ENCODE measurements at regions not wholly inside any gene's neighbourhood (a gene's known extent, or its start where the extent isn't known, plus 50 kb on each side); places are given as distances from the start of the nearest gene placed in this dataset.
"Not testable (repeated sequence)": the region's sequence is repeated elsewhere in the genome, so short reads cannot be mapped to it uniquely, and the experiment has no call there.

DNA sequence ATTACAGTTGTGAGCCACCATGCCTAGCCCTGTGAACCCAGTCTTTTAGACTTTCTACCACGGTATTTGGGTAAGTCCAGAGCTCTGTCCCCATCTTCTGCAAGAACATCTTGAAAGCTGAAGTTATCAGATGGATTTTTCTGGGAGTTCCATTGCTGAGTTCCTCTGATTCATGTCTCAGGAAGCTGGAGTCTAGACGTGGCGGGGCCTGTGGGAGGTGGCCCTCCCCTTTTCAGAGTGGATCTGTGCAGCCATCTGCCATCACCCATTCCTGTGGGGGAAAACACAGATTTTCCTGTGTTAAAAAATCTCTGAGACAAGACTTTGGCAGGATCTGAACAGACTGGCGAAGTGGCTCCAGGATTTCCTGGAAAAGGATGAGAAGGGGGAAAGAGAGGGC, 234.3 kb downstream of the NPIPA7 start:
- not testable (repeated sequence) for H3K4me3 Mint-ChIP-seq; H3K4me1 Mint-ChIP-seq; H3K27ac Mint-ChIP-seq; H3K27me3 Mint-ChIP-seq; ATAC-seq (ENCODE audit: low read depth in 2 of 2); DNase-seq; H3K36me3 Mint-ChIP-seq; H3K9me3 Mint-ChIP-seq

DNA sequence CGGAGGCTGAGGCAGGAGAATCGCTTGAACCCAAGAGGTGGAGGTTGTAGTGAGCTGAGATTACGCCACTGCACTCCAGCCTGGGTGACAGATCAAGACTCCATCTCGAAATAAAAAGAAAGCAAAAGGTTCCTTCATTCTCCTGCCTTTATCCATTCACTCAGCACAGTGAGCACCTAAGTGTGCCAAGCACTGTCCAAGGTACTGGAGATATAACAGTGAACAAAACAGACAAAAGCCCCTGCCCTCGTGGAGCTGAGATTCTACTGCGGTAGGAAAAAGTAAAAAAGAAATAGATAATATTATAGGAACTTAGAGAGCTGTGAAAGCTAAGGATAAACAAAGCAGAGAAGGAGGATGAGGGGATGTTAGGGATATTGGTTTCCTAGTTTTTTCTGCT, 235.5 kb downstream of the NPIPA7 start:
- not testable (repeated sequence) for H3K27me3 Mint-ChIP-seq; H3K4me3 Mint-ChIP-seq; DNase-seq; ATAC-seq (ENCODE audit: low read depth in 2 of 2); H3K4me1 Mint-ChIP-seq; H3K27ac Mint-ChIP-seq; H3K9me3 Mint-ChIP-seq; H3K36me3 Mint-ChIP-seq

DNA sequence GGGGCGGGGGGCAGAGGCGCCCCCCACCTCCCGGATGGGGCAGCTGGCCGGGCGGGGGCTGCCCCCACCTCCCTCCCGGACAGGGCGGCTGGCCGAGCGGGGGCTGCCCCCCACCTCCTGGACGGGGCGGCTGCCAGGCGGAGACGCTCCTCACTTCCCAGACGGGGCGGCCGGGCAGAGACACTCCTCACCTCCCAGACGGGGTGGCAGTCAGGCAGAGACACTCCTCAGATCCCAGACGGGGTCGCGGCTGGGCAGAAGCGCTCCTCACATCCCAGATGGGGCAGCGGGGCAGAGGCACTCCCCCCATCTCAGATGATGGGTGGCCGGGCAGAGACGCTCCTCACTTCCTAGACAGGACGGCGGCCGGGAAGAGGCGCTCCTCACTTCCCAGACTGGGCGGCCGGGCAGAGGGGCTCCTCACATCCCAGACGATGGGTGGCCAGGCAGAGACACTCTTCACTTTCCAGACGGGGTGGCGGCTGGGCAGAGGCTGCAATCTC, 240.1 kb downstream of the NPIPA7 start:
- not testable (repeated sequence) for DNase-seq; H3K4me1 Mint-ChIP-seq; H3K9me3 Mint-ChIP-seq; H3K4me3 Mint-ChIP-seq; ATAC-seq (ENCODE audit: low read depth in 2 of 2); H3K36me3 Mint-ChIP-seq; H3K27ac Mint-ChIP-seq; H3K27me3 Mint-ChIP-seq

DNA sequence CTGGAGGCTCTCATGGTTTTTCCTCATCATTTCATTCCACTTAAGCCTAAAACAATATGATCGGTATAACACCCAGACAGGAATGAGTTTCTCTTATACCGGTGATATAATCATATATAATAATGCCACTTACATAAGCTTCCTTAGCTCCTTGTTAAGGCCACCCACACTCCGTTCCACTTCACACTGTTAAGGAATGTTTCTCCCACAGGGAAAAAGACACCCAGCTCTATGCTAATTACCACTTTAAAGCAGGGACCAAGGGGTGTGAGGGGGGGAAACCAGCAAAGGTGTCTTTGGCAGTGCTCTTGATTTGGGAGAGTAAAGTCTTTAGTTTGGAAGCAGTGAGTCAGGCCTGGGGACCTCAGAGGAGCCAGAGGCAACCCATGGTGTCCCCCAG, 245.4 kb downstream of the NPIPA7 start:
- H3K27ac Mint-ChIP-seq; ATAC-seq (ENCODE audit: low read depth in 2 of 2); H3K4me3 Mint-ChIP-seq; H3K4me1 Mint-ChIP-seq; H3K9me3 Mint-ChIP-seq; DNase-seq; H3K36me3 Mint-ChIP-seq; H3K27me3 Mint-ChIP-seq: not testable (repeated sequence)

DNA sequence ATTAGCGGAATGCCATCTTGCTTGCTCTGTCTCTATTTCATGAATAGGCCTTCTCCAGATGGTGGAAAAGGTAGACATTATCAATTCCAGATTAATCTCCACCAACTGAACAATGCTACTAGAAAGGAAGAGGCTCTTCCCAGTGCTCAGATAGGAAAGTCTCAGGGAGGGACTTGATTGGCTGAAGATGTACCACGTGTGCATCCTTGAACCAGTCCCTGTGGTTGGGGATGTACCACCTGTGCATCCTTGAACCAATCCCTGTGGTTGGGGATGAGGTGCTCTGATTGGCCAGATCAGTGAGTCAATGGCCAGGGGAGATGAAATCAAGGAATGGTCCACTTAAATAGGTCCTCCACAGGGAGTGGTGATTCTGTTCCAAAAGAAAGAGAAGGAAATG, 246.2 kb downstream of the NPIPA7 start:
- not testable (repeated sequence) for DNase-seq, H3K36me3 Mint-ChIP-seq

DNA sequence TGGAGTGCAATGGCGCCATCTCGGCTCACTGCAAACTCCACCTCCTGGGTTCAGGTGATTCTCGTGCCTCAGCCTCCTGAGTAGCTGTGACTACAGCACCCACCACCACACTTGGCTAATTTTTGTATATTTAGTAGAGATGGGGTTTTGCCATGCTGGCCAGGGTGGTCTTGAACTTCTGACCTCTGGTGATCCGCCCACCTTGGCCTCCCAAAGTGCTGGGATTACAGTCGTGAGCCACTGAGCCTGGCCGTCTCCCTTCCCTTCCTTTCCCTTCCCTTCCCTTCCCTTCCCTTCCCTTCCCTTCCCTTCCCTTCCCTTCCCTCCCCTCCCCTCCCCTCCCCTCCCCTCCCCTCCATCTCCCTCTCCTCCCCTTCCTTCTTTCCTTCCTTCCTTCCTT, 248.9 kb downstream of the NPIPA7 start:
- H3K4me1 Mint-ChIP-seq; H3K4me3 Mint-ChIP-seq; H3K9me3 Mint-ChIP-seq; H3K36me3 Mint-ChIP-seq; ATAC-seq (ENCODE audit: low read depth in 2 of 2); H3K27me3 Mint-ChIP-seq; DNase-seq: not testable (repeated sequence)
- H3K27ac Mint-ChIP-seq, result peak overlapping the region in 1 of 6 donors; percentile 33

More for the DNA sequence above, 246.2 kb downstream of the NPIPA7 start:
- not testable (repeated sequence) for H3K4me1 Mint-ChIP-seq; H3K9me3 Mint-ChIP-seq; H3K4me3 Mint-ChIP-seq; ATAC-seq (ENCODE audit: low read depth in 2 of 2); H3K27ac Mint-ChIP-seq; H3K27me3 Mint-ChIP-seq

DNA sequence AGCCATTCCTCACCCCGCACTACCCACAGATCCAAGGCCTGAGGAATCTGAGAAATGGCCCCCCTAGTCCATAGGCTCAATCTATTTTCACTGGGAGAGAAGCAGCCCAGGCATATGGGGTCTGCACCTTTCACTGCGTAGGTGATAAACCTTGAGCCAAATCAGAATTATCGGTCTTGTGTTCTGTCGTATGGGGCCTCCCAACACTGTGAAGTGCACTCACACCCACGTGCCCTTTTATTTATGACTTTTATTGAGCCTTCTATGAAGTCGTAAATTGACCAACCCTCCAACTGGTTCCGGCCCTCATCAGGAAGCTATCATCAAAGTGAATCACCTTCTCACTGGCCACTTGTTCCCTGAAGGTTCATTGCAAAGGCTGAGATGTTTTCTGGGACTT, 259.3 kb downstream of the NPIPA7 start:
- not testable (repeated sequence) for DNase-seq; H3K4me3 Mint-ChIP-seq; H3K27ac Mint-ChIP-seq; H3K36me3 Mint-ChIP-seq; ATAC-seq (ENCODE audit: low read depth in 2 of 2); H3K4me1 Mint-ChIP-seq; H3K9me3 Mint-ChIP-seq
- peaks cover 4 to 15% (median 10%) of the 10 kb centered on the region in 3 donors for H3K27me3 Mint-ChIP-seq

DNA sequence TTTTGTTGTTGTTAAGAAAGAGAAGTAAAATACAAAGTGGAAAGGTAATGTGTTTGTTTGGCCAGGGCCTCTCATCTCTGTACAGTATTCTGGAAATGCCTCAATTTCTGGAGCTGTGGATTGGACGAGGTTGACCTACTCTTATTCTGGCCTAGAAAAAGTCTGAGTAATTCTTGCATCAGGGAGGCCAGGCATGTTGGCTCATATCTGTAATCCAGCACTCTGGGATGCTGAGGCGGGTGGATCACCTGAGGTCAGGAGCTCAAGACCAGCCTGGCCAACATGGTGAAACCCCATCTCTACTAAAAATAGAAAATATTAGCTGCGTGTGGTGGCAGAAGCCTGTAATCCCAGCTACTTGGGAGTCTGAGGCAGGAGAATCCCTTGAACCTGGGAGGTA, 259.8 kb downstream of the NPIPA7 start:
- not testable (repeated sequence) for H3K4me3 Mint-ChIP-seq; ATAC-seq (ENCODE audit: low read depth in 2 of 2); DNase-seq; H3K4me1 Mint-ChIP-seq; H3K36me3 Mint-ChIP-seq
- Mint-ChIP-seq H3K27me3 (peaks cover 4 to 15% (median 10%) of the 10 kb centered on the region in 3 donors), H3K9me3 (peaks cover 0 to 12% (median 4%) of the 10 kb centered on the region in 7 donors), H3K27ac (peak overlapping the region in 1 of 6 donors; percentile 81)

DNA sequence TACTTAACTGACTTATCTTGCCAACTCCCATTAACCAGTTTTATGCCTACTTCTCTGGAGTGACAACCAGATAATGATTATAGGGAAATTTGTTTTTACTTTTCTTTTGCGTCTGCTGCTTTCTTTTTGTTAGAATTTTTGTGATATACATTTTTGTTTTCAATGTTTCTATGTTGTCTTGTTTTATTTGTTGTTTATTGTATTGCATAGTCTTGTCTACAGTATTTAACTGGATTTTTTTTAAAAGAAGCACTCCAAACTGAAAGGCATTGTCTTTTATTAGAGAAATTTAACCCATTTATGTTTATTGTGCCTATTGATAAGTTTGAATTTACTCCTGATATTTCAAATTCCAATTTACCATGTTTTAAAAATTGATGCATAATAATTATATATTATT, 264.9 kb downstream of the NPIPA7 start:
- H3K36me3 Mint-ChIP-seq; DNase-seq; H3K27ac Mint-ChIP-seq; ATAC-seq (ENCODE audit: low read depth in 2 of 2); H3K4me1 Mint-ChIP-seq; H3K9me3 Mint-ChIP-seq; H3K4me3 Mint-ChIP-seq; H3K27me3 Mint-ChIP-seq: not testable (repeated sequence)

DNA sequence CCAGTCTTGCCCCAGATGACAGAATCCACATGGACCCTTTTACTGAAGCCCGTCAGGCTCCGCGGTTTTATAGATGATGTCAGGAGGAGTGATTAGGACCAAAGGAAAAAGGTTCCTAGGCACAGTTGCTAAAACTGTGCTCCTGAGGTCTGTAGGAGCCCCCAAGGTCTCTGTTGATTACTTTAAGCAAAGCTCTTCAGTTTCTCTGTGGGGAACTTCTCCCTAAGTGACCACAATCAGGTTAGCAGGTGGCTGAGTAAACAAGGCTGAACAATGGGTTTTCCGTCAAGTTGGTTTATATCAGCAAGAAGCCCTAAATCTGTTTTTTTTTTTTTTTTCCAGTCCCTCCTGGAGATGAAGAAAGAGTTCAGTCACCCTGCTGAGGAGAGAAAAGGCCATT, 269.1 kb downstream of the NPIPA7 start:
- peaks cover 0 to 11% (median 0%) of the 10 kb centered on the region in 3 donors for H3K27me3 Mint-ChIP-seq
- H3K36me3 Mint-ChIP-seq; H3K27ac Mint-ChIP-seq; DNase-seq; H3K9me3 Mint-ChIP-seq; H3K4me3 Mint-ChIP-seq; ATAC-seq (ENCODE audit: low read depth in 2 of 2); H3K4me1 Mint-ChIP-seq: not testable (repeated sequence)

DNA sequence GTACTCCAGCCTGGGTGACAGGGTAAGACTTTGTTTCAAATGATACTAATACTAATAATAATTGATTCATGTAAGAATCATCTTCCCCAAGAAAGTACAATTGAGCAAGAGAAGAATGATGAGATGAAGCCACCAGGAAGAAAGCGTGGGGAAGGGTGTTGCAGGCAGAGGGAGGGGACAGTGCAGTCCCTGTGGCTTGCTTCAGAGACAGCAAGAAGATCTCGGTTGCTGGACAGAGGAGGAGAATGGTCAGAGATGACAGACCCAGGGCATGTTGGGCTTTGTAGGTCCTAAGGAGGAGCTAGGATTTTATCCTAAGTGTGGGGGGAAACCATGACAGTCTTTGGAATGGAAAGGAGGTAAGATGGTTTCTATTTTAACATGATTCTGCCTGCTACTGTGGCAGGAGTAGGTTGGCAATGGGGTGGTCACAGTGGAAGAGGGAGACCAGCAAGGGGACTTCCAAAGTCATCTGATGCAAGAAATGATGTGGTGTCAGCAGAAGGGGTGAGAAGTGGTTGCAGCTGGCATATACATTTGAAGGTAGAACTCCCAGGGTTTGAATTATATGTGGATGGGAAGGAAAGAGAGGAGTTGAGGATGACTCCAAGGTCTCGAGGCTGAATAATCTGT, 293.4 kb downstream of the NPIPA7 start:
- not testable (repeated sequence) for H3K4me1 Mint-ChIP-seq; H3K9me3 Mint-ChIP-seq; ATAC-seq (ENCODE audit: low read depth in 2 of 2); H3K27ac Mint-ChIP-seq; H3K36me3 Mint-ChIP-seq; DNase-seq; H3K4me3 Mint-ChIP-seq; H3K27me3 Mint-ChIP-seq

DNA sequence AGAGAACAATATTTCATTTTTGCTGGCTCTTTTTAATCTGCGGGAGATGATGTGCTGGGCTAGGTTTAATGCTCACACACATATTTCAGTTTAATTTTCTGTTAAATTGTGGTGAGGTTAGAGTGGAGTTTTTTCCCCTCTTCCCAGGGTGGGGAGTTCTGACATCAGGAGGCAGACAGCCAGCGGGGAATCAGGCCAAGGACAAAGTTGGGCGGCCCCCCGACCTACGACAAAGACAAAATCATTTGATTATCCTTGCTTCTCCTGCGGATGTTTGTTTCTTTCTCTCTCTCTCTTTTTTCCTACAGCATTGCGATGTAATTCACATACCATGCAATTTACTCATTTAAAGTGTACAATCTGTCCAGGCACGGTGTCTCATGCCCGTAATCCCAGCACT, 295.9 kb downstream of the NPIPA7 start:
- H3K36me3 Mint-ChIP-seq; H3K4me3 Mint-ChIP-seq; ATAC-seq (ENCODE audit: low read depth in 2 of 2); DNase-seq; H3K27me3 Mint-ChIP-seq; H3K9me3 Mint-ChIP-seq; H3K27ac Mint-ChIP-seq; H3K4me1 Mint-ChIP-seq: not testable (repeated sequence)

DNA sequence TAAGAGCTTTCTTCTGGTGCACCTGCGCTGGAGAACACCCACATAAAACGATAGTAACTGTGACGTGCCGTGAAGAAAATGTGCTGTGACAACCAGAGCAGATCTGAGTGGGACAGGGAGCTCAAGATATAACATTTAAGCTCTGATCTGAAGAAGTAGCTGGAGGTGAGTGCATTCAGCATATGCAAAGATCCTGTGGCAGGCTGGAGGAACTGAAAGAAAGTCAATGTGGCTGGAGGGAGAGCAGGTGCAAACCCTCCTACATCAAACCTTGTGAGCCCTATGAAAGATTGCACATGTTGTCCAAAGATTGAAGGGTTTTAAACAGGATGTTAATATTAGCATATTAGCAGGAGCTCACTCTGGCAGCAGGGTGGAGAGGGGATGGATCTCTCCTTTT, 342.9 kb downstream of the NPIPA7 start:
- H3K9me3 Mint-ChIP-seq; H3K36me3 Mint-ChIP-seq; H3K27ac Mint-ChIP-seq; H3K4me1 Mint-ChIP-seq; ATAC-seq (ENCODE audit: low read depth in 2 of 2); H3K27me3 Mint-ChIP-seq; DNase-seq; H3K4me3 Mint-ChIP-seq: not testable (repeated sequence)

DNA sequence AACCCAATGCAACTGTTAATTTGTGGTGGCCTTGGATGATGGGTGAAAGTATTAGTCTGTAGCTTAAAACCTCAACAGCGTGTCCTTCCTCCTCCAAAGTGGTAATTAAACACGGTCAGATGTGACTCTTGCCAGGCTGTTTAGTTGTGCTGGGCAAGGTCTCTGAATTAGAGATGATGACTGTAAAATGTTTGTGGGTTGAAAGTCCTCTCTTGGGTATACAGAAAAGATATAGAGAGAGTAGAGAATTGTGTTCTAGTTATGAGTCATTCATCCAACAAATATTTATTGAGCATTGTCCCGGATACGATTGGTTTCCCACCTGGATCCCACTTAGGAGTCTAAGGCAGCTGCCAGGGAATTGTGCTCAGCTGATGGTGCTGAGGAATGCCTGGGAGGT, 343.7 kb downstream of the NPIPA7 start:
- H3K27me3 Mint-ChIP-seq; H3K9me3 Mint-ChIP-seq; H3K27ac Mint-ChIP-seq; DNase-seq; H3K4me1 Mint-ChIP-seq; H3K4me3 Mint-ChIP-seq; H3K36me3 Mint-ChIP-seq; ATAC-seq (ENCODE audit: low read depth in 2 of 2): not testable (repeated sequence)
